ENCODE measurements at regions not wholly inside any gene's neighbourhood (a gene's known extent, or its start where the extent isn't known, plus 50 kb on each side); places are given as distances from the start of the nearest gene placed in this dataset.

- Histone ChIP-seq H3K79me1 (ENCODE audit: low read depth in 1 of 2, low read length in 2 of 2) (no peaks in the 10 kb centered on the region), H3K4me3 (ENCODE audit: insufficient read depth, low read depth, low read length) (no peak overlapping the region), H3K9ac (ENCODE audit: low read depth, low read length) (no peak overlapping the region), H3K14ac (replicated peaks; ENCODE audit: low read depth, low read length) (no peak overlapping the region), H2AFZ (replicated peaks; ENCODE audit: low read length, poor library complexity) (no peak overlapping the region), H4K20me1 (ENCODE audit: insufficient read depth, low read length) (no peaks in the 10 kb centered on the region), H4K91ac (ENCODE audit: insufficient read depth, low read depth, low read length) (no peak overlapping the region), H2AK9ac (replicated peaks; ENCODE audit: low read depth, low read length, poor library complexity) (no peak overlapping the region), H3K4me2 (ENCODE audit: low read depth, low read length) (no peak overlapping the region), H3K4ac (ENCODE audit: low read depth, low read length) (no peak overlapping the region), H3K56ac (ENCODE audit: extremely low read depth, insufficient read depth, low read length) (no peak overlapping the region), H2BK5ac (ENCODE audit: low read depth, low read length, poor library complexity, severe bottlenecking) (no peak overlapping the region), H2AK5ac (ENCODE audit: low read depth, low read length) (no peak overlapping the region), H3K18ac (ENCODE audit: low read depth, low read length) (no peak overlapping the region), H2BK15ac (ENCODE audit: low read depth, low read length) (no peak overlapping the region), H3K9me1 (ENCODE audit: insufficient read depth, low read length) (no peaks in the 10 kb centered on the region), H3K23ac (ENCODE audit: low read depth, low read length) (no peak overlapping the region), H4K8ac (ENCODE audit: low read depth in 2 of 2, low read length in 2 of 2) (no peak overlapping the region), H2BK20ac (ENCODE audit: low read depth, low read length) (no peak overlapping the region), H3K27ac (ENCODE audit: insufficient read depth, low read length) (no peak overlapping the region), H3K27me3 (ENCODE audit: control insufficient read depth, insufficient read depth, low read length) (no peaks in the 10 kb centered on the region), H3K9me3 (ENCODE audit: control insufficient read depth, insufficient read depth, low read length) (peaks cover 2% of the 10 kb centered on the region), H2BK120ac (ENCODE audit: low read depth, low read length) (no peak overlapping the region), H3K36me3 (ENCODE audit: control insufficient read depth, insufficient read depth, low read length) (no peaks in the 10 kb centered on the region), H4K5ac (ENCODE audit: low read depth, low read length) (no peak overlapping the region), H3K4me1 (ENCODE audit: control insufficient read depth, insufficient read depth, low read length) (no peaks in the 10 kb centered on the region)
- intact Hi-C loops (cut with micrococcal nuclease) (no loop called here), in situ Hi-C loops (cut with MboI; ENCODE audit: low sequenced_read_pairs) (no loop called here), dilution Hi-C loops (cut with HindIII; ENCODE audit: low sequenced_read_pairs, unreplicated experiment) (no loop called here)
- ATAC-seq (ENCODE audit: low read depth), result no peak
- ChIA-PET CTCF (no interaction called here), POLR2A (ENCODE audit: unreplicated experiment) (no interaction called here)
- TF ChIP-seq RFX5 (IDR thresholded peaks at IDR 0.05; ENCODE audit: low read depth, low read length) (no peak), ELK1 (IDR thresholded peaks at IDR 0.05; ENCODE audit: borderline replicate concordance, low read depth, low read length) (no peak), CHD1 (IDR thresholded peaks at IDR 0.05; ENCODE audit: low read depth, low read length) (no peak), MXI1 (IDR thresholded peaks at IDR 0.05; ENCODE audit: borderline replicate concordance, low read depth, low read length) (no peak), CTCF (conservative IDR thresholded peaks at IDR 0.05; ENCODE audit: low read depth, low read length) (no peak), BHLHE40 (IDR thresholded peaks at IDR 0.05; ENCODE audit: low read depth, low read length) (no peak), USF2 (IDR thresholded peaks at IDR 0.05; ENCODE audit: low read depth, low read length) (no peak), RAD21 (IDR thresholded peaks at IDR 0.05; ENCODE audit: low read length) (no peak), MAZ (IDR thresholded peaks at IDR 0.05; ENCODE audit: borderline replicate concordance, low read depth, low read length) (no peak), FOS (IDR thresholded peaks at IDR 0.05; ENCODE audit: low read depth, low read length) (no peak), SMC3 (IDR thresholded peaks at IDR 0.05; ENCODE audit: low read depth, low read length) (no peak), RCOR1 (IDR thresholded peaks at IDR 0.05; ENCODE audit: insufficient replicate concordance, low read length) (no peak), POLR2A (IDR thresholded peaks at IDR 0.05; ENCODE audit: low read depth, low read length) (no peak), MAFK (IDR thresholded peaks at IDR 0.05; ENCODE audit: low read depth, low read length) (no peak), CEBPB (IDR thresholded peaks at IDR 0.05; ENCODE audit: low read depth, low read length) (no peak), NFE2L2 (IDR thresholded peaks at IDR 0.05; ENCODE audit: low read depth, low read length) (no peak)
- no TSS peak for BruUV-seq (replicated peaks)
- WGBS, 2 experiments (ENCODE audit: extremely low coverage in 2 of 2, insufficient read length in 1 of 2), result no CpG with 5 or more reads among the region's 5 CpGs
- no peak for DNase-seq
These were observed 126.9 kb upstream of the NCAM1 start for GRCh38 chr11:112834277-112834755.
